Colonic mucosa (tissue), 4 donors: ENCODE measurements at regions not wholly inside any gene's neighbourhood (a gene's known extent, or its start where the extent isn't known, plus 50 kb on each side); places are given as distances from the start of the nearest gene placed in this dataset.

Source experiments
- DNase-seq: peaks from one replicate; pipeline ENCODE4 v3.0.0-alpha.2; 2020
- H3K27ac ChIP-seq: fragments of 200-600 bp; one replicate; pipeline ENCODE4 v1.8.0; 2021
- H3K27me3 ChIP-seq: fragments of 200-600 bp; one replicate; pipeline ENCODE4 v1.8.0; 2021
- H3K36me3 ChIP-seq: fragments of 200-600 bp; one replicate; pipeline ENCODE4 v1.8.0; 2021
- H3K4me1 ChIP-seq: fragments of 200-600 bp; one replicate; pipeline ENCODE4 v1.8.0; 2021; ENCODE audit warnings: mild to moderate bottlenecking
- H3K4me3 ChIP-seq: fragments of 200-600 bp; one replicate; pipeline ENCODE4 v1.8.0; 2021
- H3K9ac ChIP-seq, 2 donors: one replicate each; pipeline ENCODE4 v1.7.0; 2013; ENCODE audit warnings: control low read depth in 2 of 2, low read depth in 2 of 2, low read length in 2 of 2
- H3K9me3 ChIP-seq: fragments of 200-600 bp; one replicate; pipeline ENCODE4 v1.8.0; 2021
- CTCF ChIP-seq: fragments of 200-600 bp; IDR thresholded peaks from one replicate; pipeline ENCODE4 v1.8.0; 2022; ENCODE audit warnings: antibody characterized with exemption, mild to moderate bottlenecking
- intact Hi-C: fragments of 100-400 bp; cut with DNase I; formaldehyde crosslinking; loops from one replicate; pipeline ENCODE4 v1.14.1; 2022
- donor health status: healthy.
- donor health status: DM: no; HTN: no; CAD: no.
- donor health status: DM: no; HTN: no; CAD: no.

DNA sequence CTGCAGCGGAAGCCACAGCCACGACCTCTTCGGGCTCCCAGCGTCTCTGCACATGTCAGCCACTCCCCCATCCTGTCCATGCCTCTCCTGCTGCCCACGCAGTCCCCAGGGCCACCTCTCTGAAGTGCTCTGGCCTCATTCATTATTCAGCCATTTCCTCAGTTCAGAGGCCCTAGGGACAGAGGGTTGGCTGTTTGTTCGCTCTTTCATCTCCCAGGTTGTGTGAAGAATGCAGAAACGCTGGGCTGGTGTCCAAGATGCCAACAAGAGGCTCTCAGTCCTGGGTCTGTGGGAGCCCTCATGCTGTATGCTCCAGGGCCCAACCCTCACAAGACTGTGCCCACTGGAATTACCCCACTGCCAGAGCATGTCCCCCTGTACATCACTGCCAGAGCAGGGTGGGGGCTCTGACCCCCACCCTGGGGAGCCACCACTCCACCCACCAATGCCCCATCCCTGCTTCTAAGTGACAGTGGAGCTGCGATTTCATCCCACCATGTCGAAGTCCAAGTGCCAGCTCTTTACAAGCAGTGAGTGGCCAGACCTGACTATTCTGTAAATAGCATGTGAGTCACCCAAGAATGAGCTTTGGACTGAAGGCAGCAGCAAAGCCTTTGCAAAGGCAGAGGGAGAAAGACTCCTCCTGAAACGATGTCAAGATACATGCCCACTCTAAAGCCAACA lies 209.6 kb downstream of the BUD13 start:
- DNase-seq, result no peak

DNA sequence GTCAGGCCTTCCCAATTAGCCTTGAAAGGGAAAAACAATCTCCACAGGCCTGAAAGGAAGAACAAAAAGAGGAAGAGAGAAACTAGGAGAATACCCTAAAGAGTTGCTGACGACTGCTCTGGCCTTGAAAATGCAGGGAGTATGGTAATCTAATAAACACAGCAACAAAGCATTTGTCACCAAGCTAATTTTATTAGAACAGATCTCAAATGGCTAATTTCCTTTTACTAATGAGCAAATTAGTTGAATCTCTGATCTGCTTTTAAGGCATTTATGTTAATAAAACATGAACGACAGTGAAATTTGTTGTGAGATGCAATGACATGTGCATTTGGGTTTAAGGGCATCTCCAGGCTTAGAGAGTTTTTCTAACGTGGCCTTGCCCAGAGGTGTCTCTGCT lies 212.2 kb downstream of the BUD13 start:
- Histone ChIP-seq H3K4me1 (no peaks in the 10 kb centered on the region), H3K27me3 (no peaks in the 10 kb centered on the region), H3K4me3 (no peak overlapping the region), H3K9ac (no peak overlapping the region), H3K27ac (no peak overlapping the region), H3K9me3 (no peaks in the 10 kb centered on the region), H3K36me3 (no peaks in the 10 kb centered on the region)
- DNase-seq, result no peak
- intact Hi-C loops, result no loop called here
- no peak for TF ChIP-seq CTCF

More for the DNA sequence above, 209.6 kb downstream of the BUD13 start:
- no peaks in the 10 kb centered on the region for H3K9me3 ChIP-seq
- H3K27ac ChIP-seq, result no peak overlapping the region
- H3K4me3 ChIP-seq, result no peak overlapping the region
- intact Hi-C loops, result no loop called here
- H3K4me1 ChIP-seq, result no peaks in the 10 kb centered on the region
- TF ChIP-seq CTCF, result no peak
- no peaks in the 10 kb centered on the region for H3K27me3 ChIP-seq
- no peak overlapping the region for H3K9ac ChIP-seq
- no peaks in the 10 kb centered on the region for H3K36me3 ChIP-seq

- Histone ChIP-seq H3K4me3 (no peak overlapping the region), H3K9me3 (no peaks in the 10 kb centered on the region), H3K27me3 (no peaks in the 10 kb centered on the region), H3K4me1 (no peaks in the 10 kb centered on the region), H3K9ac (no peak overlapping the region), H3K27ac (no peak overlapping the region), H3K36me3 (no peaks in the 10 kb centered on the region)
- TF ChIP-seq CTCF, result no peak
- intact Hi-C loops, result no loop called here
- no peak for DNase-seq
Observed at GRCh38 chr11:116558504-116559211, 214.1 kb downstream of the BUD13 start.

- H3K4me1 ChIP-seq, result no peaks in the 10 kb centered on the region
- intact Hi-C loops, result no loop called here
- H3K9me3 ChIP-seq, result no peaks in the 10 kb centered on the region
- H3K27me3 ChIP-seq, result no peaks in the 10 kb centered on the region
- H3K27ac ChIP-seq, result no peak overlapping the region
- no peaks in the 10 kb centered on the region for H3K36me3 ChIP-seq
- no peak overlapping the region for H3K4me3 ChIP-seq
- no peak overlapping the region for H3K9ac ChIP-seq
- no peak for TF ChIP-seq CTCF
- no peak for DNase-seq
Observed at GRCh38 chr11:116557282-116557681, 215.5 kb downstream of the BUD13 start.

GRCh38 chr11:116556483-116556882 lies 216.3 kb downstream of the BUD13 start:
- Histone ChIP-seq H3K27ac (no peak overlapping the region), H3K36me3 (no peaks in the 10 kb centered on the region), H3K4me1 (no peaks in the 10 kb centered on the region), H3K9me3 (no peaks in the 10 kb centered on the region), H3K27me3 (no peaks in the 10 kb centered on the region), H3K4me3 (no peak overlapping the region), H3K9ac (no peak overlapping the region)
- DNase-seq, result no peak
- TF ChIP-seq CTCF, result no peak
- intact Hi-C loops, result no loop called here
